Stimulated activated CD4-positive, alpha-beta T cell treated with anti-CD3 and anti-CD28 coated beads, TNF-alpha, amount 100 ng/mL, for 24 hours (primary cell): ENCODE measurements at regions not wholly inside any gene's neighbourhood (a gene's known extent, or its start where the extent isn't known, plus 50 kb on each side); places are given as distances from the start of the nearest gene placed in this dataset.

Source experiments
- DNase-seq, 3 experiments: peaks; one replicate each; pipeline ENCODE4 v3.0.0-alpha.2; 2020; ENCODE audit warnings: low read depth in 3 of 3

GRCh38 chr1:25081496-25081895 lies 150.8 kb downstream of the SYF2 start:
- DNase-seq: no peak

- no peak for DNase-seq
Observed at GRCh38 chr1:25080294-25081209, 150.5 kb upstream of the RUNX3 start.

- DNase-seq: no peak
Observed at GRCh38 chr1:25079048-25079447, 149.0 kb upstream of the RUNX3 start.

DNA sequence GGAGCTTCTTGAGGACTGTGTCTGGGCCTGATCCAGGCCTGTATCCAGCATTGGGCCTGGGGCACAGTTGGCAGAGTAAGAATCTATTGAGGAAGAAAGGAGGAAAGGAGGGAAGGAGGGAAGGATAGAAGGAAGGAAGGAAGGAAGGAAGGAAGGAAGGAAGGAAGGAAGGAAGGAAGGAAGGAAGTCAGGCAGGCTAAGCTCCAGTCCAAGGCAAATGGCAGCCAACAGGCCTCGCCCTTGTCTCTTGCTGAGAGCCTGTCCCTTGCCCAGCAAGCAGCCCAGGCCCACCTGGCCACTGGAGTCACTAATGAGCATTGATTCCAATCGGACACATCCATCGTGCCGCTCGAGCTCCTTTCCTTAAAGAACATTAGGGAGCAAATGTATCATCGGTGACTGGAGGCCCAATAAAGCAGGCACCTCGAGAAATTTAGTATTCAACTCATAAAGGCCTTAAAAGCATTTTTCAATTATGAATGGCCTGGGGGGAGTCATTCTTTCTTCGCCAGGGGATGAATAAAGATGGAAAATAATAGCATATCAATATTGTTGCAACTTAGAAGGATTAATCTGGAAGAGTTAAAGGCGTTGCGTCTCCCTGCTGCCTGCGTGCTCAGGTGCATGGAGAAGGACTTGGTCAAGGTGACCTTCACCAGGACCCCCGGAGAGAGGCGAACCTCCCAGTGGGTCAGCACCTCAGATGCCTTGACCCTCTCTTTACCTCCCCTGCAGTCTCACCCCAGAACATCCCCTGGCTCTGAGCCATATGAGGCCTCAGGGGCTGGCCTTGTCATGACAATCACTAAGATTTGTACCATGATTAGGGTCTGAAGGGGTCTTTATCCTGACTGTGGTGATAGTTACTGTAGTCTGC lies 144.5 kb upstream of the RUNX3 start:
- DNase-seq: no peak

DNA sequence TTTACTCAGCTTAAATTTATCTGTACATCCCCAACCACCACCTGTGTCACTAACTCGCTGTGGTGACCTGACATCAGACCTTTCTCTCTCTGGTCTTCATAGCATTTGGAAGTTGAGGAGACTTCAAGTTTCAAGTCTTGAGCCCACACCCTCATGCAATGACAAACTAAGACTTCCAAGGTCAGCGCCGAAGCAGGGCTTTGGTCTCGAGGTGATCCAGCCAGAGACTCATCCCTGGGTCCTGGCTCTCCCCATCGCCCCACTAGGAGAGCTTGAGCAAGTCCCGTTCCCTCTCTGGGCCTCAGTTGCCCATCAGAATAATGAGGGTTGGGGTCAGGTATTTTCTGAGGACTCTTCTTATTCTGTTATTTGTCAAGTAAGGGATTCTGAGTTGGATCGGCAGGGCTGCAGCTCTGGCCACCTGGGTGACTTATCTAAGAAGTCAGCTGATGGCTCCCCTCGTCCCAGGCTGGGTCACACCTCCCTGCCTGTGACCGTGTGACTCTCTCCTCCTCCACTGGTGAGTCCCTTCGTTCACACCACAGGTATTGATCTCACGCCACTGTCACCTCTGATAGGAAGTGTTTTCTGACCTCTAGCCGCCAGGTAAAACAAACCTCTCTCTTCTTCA lies 143.7 kb upstream of the RUNX3 start:
- DNase-seq: no peak

- no peak for DNase-seq
Observed at GRCh38 chr1:25072461-25072860, 142.4 kb upstream of the RUNX3 start.

GRCh38 chr1:25068829-25069228 lies 138.8 kb upstream of the RUNX3 start:
- peak in 1 of 3 experiments; percentile 18 for DNase-seq

- no peak for DNase-seq
Observed at GRCh38 chr1:25068316-25068715, 138.2 kb upstream of the RUNX3 start.

DNA sequence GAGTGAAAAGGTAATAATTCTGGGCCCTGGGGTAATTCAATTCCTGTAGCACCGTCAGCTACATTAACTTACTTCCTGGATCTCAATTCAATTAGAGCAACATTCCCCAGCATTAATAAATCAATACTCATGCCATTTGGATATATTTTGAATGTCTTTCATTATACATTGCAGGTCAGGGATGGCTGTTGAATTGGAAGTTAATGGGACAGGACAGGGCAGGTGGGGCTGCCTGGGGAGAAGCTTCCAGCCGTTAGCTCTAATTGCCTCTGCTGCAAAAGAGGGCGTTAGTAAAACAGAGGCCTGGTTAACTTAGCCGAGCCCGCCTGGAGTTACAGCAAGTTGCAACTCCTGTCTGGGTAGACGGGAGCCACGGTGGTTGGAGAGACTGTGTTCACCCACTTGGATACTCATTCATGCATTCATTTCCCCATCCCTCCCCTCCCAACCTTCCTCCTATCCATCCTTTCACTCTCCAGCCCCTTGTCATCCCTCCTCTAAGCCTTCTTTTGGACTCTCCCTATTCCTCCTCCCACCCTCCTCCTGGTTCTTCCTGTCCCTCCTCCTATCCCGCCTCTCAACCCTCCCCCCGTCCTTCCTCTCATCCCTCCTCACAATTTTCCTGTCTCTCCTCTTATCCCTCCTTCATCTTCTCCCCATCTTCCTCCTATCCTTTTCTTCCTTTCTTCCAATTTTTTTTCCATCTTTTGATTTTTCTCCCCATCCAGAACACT lies 137.6 kb upstream of the RUNX3 start:
- no peak for DNase-seq

- no peak for DNase-seq
Observed at GRCh38 chr1:25066731-25067517, 136.8 kb upstream of the RUNX3 start.

DNA sequence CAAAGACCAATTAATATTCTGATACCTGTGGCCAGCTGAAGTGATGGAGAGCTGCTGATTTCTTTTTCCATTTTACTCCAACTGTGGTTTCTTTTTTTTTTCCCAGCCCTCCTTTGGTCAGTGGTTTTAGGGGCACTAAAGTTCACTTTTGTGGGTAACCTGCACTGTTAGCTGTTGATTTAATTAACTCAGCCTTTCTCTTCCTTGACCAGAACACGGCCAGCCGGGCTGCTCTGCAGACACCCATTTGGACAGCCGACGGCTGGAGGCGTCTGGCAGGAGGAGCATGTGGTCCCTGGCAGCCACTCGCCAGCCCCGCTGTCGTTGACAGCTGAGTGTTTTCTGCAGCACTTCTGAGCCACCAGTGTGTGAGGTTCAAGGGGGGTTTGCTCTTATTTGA lies 136.2 kb upstream of the RUNX3 start:
- DNase-seq: no peak

- DNase-seq: no peak
Observed at GRCh38 chr1:25065795-25066238, 135.7 kb upstream of the RUNX3 start.

DNA sequence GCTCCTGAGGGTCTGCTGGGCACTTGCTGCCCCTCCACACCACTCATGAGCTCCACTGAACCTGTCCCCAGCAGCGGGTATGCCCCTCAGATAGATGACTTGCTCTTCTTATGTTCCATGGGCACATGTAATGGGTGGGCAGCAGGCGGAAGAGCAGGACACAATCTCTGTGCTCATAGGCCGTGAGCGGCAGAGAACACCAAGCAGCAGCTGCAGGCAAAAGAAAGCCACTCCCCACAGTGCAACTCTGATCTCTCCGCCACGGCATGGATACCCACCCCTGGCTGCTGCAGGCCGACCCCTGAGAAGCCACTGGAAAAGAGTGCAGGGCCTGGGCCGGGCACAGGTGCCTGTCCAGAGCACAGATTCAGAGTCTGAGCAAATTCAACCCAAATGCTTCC lies 135.2 kb upstream of the RUNX3 start:
- DNase-seq: no peak

DNA sequence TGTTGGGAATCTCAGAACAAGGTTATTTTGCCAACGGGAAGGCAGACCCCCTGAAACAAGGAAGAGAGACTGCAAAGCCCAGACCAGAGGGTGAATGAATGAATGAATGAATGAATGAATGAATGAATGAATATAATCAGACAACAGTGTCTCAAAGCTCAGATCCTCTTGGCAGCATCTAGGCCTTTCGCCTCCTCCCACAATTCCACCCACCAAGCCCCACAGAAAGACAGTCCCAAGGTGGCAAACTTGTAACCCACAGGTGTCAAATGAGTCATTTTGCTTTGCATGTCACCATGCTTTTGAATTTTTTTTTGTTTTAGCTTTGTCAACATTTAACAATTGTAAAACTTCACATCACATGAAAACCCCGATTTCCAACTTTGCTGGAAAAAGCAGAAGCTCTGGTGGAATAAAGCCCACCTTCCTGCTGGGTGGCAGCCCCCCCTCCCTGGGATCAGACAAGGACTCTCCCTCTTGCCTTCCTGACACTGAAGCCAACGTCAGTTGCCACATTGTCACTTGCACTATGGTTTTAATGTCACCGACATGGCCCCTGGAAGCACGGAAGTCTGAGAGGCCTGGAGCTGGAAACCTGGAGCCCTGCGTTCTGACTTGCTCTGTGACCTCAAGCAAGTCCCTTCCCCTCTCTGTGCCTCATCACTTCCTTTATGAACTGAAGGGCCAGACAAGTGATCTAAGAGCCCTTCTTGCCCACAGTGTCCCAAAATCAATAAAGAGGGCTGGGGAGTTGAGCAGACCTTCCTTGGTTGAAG lies 134.6 kb upstream of the RUNX3 start:
- DNase-seq: peak in 2 of 3 experiments; percentile 10 to 19

GRCh38 chr1:25063591-25064416 lies 133.7 kb upstream of the RUNX3 start:
- no peak for DNase-seq

GRCh38 chr1:25062621-25063255 lies 132.7 kb upstream of the RUNX3 start:
- DNase-seq: no peak

GRCh38 chr1:25061261-25061995 lies 131.4 kb upstream of the RUNX3 start:
- no peak for DNase-seq

GRCh38 chr1:25057188-25057587 lies 127.1 kb upstream of the RUNX3 start:
- no peak for DNase-seq
